ENCODE measurements at regions not wholly inside any gene's neighbourhood (a gene's known extent, or its start where the extent isn't known, plus 50 kb on each side); places are given as distances from the start of the nearest gene placed in this dataset.

- DNase-seq (ENCODE audit: low read depth, low spot score), result no peak
- no peak overlapping the region for H3K4me3 ChIP-seq (ENCODE audit: low read depth, low read length)
- TF ChIP-seq CTCF (IDR thresholded peaks at IDR 0.05; ENCODE audit: low read depth, low read length), result no peak
- in situ Hi-C loops (cut with HindIII; ENCODE audit: low sequenced_read_pairs), result no loop called here
Measured at GRCh38 chr2:125837128-125837527, 818.8 kb upstream of the GYPC start.

- H3K4me3 ChIP-seq (ENCODE audit: low read depth, low read length), result no peak overlapping the region
- in situ Hi-C loops (cut with HindIII; ENCODE audit: low sequenced_read_pairs), result no loop called here
- DNase-seq (ENCODE audit: low read depth, low spot score), result no peak
- no peak for TF ChIP-seq CTCF (IDR thresholded peaks at IDR 0.05; ENCODE audit: low read depth, low read length)
Measured at GRCh38 chr2:125837611-125838010, 818.3 kb upstream of the GYPC start.

GRCh38 chr2:125839945-125840344, 816.0 kb upstream of the GYPC start:
- DNase-seq (ENCODE audit: low read depth, low spot score), result no peak
- H3K4me3 ChIP-seq (ENCODE audit: low read depth, low read length), result no peak overlapping the region
- in situ Hi-C loops (cut with HindIII; ENCODE audit: low sequenced_read_pairs), result no loop called here
- TF ChIP-seq CTCF (IDR thresholded peaks at IDR 0.05; ENCODE audit: low read depth, low read length), result no peak

GRCh38 chr2:125842041-125842440, 813.9 kb upstream of the GYPC start:
- in situ Hi-C loops (cut with HindIII; ENCODE audit: low sequenced_read_pairs), result no loop called here
- TF ChIP-seq CTCF (IDR thresholded peaks at IDR 0.05; ENCODE audit: low read depth, low read length), result no peak
- no peak overlapping the region for H3K4me3 ChIP-seq (ENCODE audit: low read depth, low read length)
- DNase-seq (ENCODE audit: low read depth, low spot score), result no peak

GRCh38 chr2:125850541-125850940, 805.4 kb upstream of the GYPC start:
- no peak overlapping the region for H3K4me3 ChIP-seq (ENCODE audit: low read depth, low read length)
- in situ Hi-C loops (cut with HindIII; ENCODE audit: low sequenced_read_pairs), result no loop called here
- no peak for DNase-seq (ENCODE audit: low read depth, low spot score)
- no peak for TF ChIP-seq CTCF (IDR thresholded peaks at IDR 0.05; ENCODE audit: low read depth, low read length)

- TF ChIP-seq CTCF (IDR thresholded peaks at IDR 0.05; ENCODE audit: low read depth, low read length), result no peak
- in situ Hi-C loops (cut with HindIII; ENCODE audit: low sequenced_read_pairs), result no loop called here
- DNase-seq (ENCODE audit: low read depth, low spot score), result no peak
- no peak overlapping the region for H3K4me3 ChIP-seq (ENCODE audit: low read depth, low read length)
Measured at GRCh38 chr2:125852364-125852763, 803.6 kb upstream of the GYPC start.

- TF ChIP-seq CTCF (IDR thresholded peaks at IDR 0.05; ENCODE audit: low read depth, low read length), result no peak
- no peak overlapping the region for H3K4me3 ChIP-seq (ENCODE audit: low read depth, low read length)
- DNase-seq (ENCODE audit: low read depth, low spot score), result no peak
- in situ Hi-C loops (cut with HindIII; ENCODE audit: low sequenced_read_pairs), result no loop called here
Measured at GRCh38 chr2:125853626-125854025, 802.3 kb upstream of the GYPC start.

Measured in astrocyte of the spinal cord (primary cell).